ENCODE measurements at regions not wholly inside any gene's neighbourhood (a gene's known extent, or its start where the extent isn't known, plus 50 kb on each side); places are given as distances from the start of the nearest gene placed in this dataset.
"Not testable (repeated sequence)": the region's sequence is repeated elsewhere in the genome, so short reads cannot be mapped to it uniquely, and the experiment has no call there.

DNA sequence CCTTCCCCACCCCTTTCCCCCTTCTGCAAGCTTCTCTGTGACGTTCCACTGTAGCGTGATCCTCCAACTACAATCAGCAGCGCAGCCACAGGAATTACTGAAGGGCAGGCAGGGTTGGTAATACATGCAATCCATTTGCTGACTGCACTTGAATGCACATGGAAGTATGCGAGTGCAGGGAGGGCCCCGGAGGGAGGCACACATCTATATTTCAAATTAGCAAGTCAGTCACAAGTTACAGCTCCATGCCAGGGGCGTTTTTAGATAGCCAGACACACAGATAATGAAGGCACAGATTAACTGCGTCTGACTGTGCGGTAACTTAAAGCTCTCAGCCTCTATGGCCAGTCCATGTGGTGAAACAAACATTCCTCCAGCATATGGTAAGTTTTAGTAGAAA is 209.2 kb upstream of the GATA6 start:
- H3K9me3 ChIP-seq (replicated peaks; ENCODE audit: control insufficient read depth, low read depth, low read length), result no peaks in the 10 kb centered on the region
- H3K27ac ChIP-seq (ENCODE audit: low read length), result no peak overlapping the region
- no peaks in the 10 kb centered on the region for H3K36me3 ChIP-seq (ENCODE audit: control insufficient read depth, insufficient read depth, low read length)
- H3K27me3 ChIP-seq (ENCODE audit: control insufficient read depth, insufficient read depth, low read length), result no peaks in the 10 kb centered on the region
- H3K4me3 ChIP-seq (ENCODE audit: low read length), result no peak overlapping the region
- no peak for DNase-seq
- 40% methylated on average over 2 of the region's 8 CpGs for WGBS (ENCODE audit: insufficient coverage)
- H3K4me1 ChIP-seq (ENCODE audit: control insufficient read depth, insufficient read depth, low read length), result peaks cover 2% of the 10 kb centered on the region

DNA sequence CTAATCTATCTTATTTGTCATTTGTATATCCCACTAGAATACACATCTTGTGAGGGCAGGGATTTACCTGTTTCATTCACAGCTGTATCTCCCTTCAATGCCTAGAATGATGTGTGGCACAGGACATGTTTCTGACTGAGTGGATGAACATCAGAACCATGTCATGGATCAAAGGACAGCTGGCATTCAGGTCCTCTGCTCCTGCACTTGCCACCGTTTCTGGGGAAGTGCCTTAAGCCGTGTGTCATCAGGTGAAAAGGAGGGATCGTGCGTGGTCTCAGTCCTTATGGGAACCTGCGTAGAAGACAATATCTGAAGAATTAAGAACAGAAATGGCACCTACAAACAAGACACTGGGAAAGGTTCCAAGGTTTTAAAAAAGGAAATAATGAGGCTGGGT is 206.1 kb upstream of the GATA6 start:
- Histone ChIP-seq H3K27me3 (ENCODE audit: control insufficient read depth, insufficient read depth, low read length) (no peaks in the 10 kb centered on the region), H3K4me1 (ENCODE audit: control insufficient read depth, insufficient read depth, low read length) (peaks cover 2% of the 10 kb centered on the region), H3K9me3 (replicated peaks; ENCODE audit: control insufficient read depth, low read depth, low read length) (no peaks in the 10 kb centered on the region), H3K4me3 (ENCODE audit: low read length) (no peak overlapping the region), H3K36me3 (ENCODE audit: control insufficient read depth, insufficient read depth, low read length) (no peaks in the 10 kb centered on the region), H3K27ac (ENCODE audit: low read length) (no peak overlapping the region)
- no peak for DNase-seq
- 78% methylated on average over 2 of the region's 5 CpGs for WGBS (ENCODE audit: insufficient coverage)

DNA sequence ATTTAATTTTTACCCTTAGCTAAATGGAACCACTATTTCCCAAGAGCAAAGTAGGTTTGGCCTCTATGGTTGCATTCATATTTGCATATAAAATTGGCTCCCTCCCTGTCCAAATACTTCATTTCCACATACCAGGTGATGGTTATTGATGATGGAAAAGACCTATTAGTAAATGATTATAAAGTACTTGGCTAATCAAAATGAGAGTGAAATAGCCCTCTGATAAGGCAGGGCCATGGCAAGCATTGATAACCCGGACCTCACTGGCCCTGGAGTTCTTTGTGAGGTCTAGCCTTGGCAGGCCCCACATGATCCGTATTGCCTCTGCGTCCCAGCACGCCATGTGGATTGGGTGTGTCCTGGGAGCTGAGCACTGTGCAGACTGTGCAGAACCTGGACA is 201.1 kb upstream of the GATA6 start:
- no peak for DNase-seq
- no peak overlapping the region for H3K27ac ChIP-seq (ENCODE audit: low read length)
- H3K4me3 ChIP-seq (ENCODE audit: low read length), result no peak overlapping the region
- WGBS (ENCODE audit: insufficient coverage), result 91% methylated on average over 4 of the region's 4 CpGs
- no peaks in the 10 kb centered on the region for H3K27me3 ChIP-seq (ENCODE audit: control insufficient read depth, insufficient read depth, low read length)
- H3K4me1 ChIP-seq (ENCODE audit: control insufficient read depth, insufficient read depth, low read length), result no peaks in the 10 kb centered on the region
- H3K9me3 ChIP-seq (replicated peaks; ENCODE audit: control insufficient read depth, low read depth, low read length), result no peaks in the 10 kb centered on the region
- no peaks in the 10 kb centered on the region for H3K36me3 ChIP-seq (ENCODE audit: control insufficient read depth, insufficient read depth, low read length)

DNA sequence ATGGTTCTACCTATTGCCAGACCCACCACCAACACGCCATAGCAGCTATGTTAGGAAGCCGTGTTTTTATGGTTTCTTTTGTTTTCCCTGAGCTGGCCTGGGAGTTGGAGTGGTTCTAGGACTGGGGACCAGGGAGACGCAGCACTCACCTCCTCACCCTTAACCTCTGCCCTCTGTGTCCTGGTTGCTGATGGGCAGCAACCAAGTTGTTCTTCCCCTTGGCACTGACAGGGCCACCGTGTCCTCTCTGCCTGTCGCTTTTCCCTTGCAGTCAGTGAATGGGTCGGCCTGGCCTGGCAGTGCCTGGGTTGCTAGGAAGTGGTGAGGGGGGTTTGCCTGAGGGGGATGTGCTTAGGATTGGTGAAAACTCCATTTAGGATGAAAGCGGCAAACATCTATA is 197.1 kb upstream of the GATA6 start:
- DNase-seq, result no peak
- Histone ChIP-seq H3K36me3 (ENCODE audit: control insufficient read depth, insufficient read depth, low read length) (no peaks in the 10 kb centered on the region), H3K27me3 (ENCODE audit: control insufficient read depth, insufficient read depth, low read length) (no peaks in the 10 kb centered on the region), H3K4me1 (ENCODE audit: control insufficient read depth, insufficient read depth, low read length) (no peaks in the 10 kb centered on the region), H3K4me3 (ENCODE audit: low read length) (no peak overlapping the region), H3K9me3 (replicated peaks; ENCODE audit: control insufficient read depth, low read depth, low read length) (no peaks in the 10 kb centered on the region), H3K27ac (ENCODE audit: low read length) (no peak overlapping the region)
- 40% methylated on average over 1 of the region's 7 CpGs for WGBS (ENCODE audit: insufficient coverage)

DNA sequence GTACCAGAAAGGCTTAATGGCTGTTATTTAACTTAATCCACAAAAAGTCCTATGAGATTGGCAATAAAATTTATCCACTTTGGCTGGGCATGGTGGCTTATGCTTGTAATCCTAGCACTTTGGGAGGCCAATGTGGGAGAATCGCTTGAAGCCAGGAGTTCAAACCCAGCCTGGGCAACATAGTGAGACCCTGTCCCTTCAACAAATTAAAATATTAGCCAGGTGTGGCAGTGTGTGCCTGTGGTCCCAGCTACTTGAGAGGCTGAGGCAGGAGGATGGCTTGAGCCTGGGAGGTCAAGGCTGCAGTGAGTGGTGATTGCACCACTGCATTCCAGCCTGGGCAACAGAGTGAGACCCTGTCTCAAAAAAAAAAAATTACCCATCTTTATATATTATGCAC is 193.4 kb upstream of the GATA6 start:
- H3K4me1 ChIP-seq (ENCODE audit: control insufficient read depth, insufficient read depth, low read length); DNase-seq; H3K27ac ChIP-seq (ENCODE audit: low read length): not testable (repeated sequence)

DNA sequence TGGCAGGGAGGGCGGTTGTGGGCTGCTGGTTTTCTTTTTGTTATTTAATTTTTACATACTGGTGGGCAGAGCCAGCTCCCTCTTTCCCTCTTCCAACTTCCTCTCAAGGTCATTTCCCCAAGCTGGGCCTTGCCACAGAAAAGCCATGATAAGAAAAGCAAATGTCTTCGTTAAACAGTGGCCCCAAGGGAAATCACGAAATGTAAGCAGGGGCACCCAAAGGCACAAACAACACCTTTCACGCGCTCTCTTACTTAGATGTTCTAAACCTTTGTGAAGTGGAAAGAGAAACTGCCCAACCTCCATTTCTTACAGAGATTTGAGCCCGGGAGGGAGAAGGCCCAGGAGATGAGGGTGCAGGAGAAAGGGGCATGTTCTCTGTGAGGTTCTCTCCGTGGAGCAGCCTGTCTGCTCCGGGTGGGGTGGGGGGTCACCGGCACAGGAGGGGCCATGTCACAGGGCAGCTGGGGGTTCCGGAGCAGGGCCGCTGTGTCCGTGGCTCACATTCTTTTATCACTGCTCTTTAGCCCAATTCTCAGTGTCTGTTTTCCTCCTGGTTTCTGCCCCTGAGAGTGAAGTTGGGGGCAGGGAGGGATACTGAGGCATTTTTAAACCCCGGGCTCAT is 190.7 kb upstream of the GATA6 start:
- Histone ChIP-seq H3K36me3 (ENCODE audit: control insufficient read depth, insufficient read depth, low read length) (no peaks in the 10 kb centered on the region), H3K27me3 (ENCODE audit: control insufficient read depth, insufficient read depth, low read length) (no peaks in the 10 kb centered on the region), H3K4me3 (ENCODE audit: low read length) (no peak overlapping the region), H3K4me1 (ENCODE audit: control insufficient read depth, insufficient read depth, low read length) (no peaks in the 10 kb centered on the region), H3K27ac (ENCODE audit: low read length) (no peak overlapping the region), H3K9me3 (replicated peaks; ENCODE audit: control insufficient read depth, low read depth, low read length) (no peaks in the 10 kb centered on the region)
- 0% methylated on average over 3 of the region's 13 CpGs for WGBS (ENCODE audit: insufficient coverage)
- DNase-seq, result no peak

More for the DNA sequence above, 193.4 kb upstream of the GATA6 start:
- H3K27me3 ChIP-seq (ENCODE audit: control insufficient read depth, insufficient read depth, low read length); H3K4me3 ChIP-seq (ENCODE audit: low read length); H3K9me3 ChIP-seq (replicated peaks; ENCODE audit: control insufficient read depth, low read depth, low read length); H3K36me3 ChIP-seq (ENCODE audit: control insufficient read depth, insufficient read depth, low read length): not testable (repeated sequence)
- no CpG with 5 or more reads among the region's 1 CpG for WGBS (ENCODE audit: insufficient coverage)

DNA sequence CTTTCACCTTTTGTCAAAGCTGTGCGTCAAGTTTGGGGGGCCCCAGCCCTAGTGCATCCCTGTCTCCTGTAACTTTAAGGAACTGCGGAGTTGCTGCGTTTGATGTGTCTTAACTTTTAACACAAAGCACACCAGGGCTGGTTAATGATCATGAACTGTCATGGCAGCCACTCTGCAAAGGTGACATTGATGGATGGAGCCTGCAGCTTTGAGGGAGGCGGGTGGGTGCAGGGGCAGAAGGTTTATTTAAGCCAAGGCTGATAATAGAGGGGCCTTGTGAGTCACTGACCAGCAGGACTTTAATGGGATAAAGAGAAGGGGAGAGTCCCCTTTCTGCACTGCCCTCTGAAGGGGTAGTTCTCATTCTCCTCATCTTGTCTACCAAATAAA is 190.2 kb upstream of the GATA6 start:
- H3K9me3 ChIP-seq (replicated peaks; ENCODE audit: control insufficient read depth, low read depth, low read length), result no peaks in the 10 kb centered on the region
- WGBS (ENCODE audit: insufficient coverage), result 75% methylated on average over 2 of the region's 4 CpGs
- H3K4me3 ChIP-seq (ENCODE audit: low read length), result no peak overlapping the region
- no peaks in the 10 kb centered on the region for H3K36me3 ChIP-seq (ENCODE audit: control insufficient read depth, insufficient read depth, low read length)
- H3K4me1 ChIP-seq (ENCODE audit: control insufficient read depth, insufficient read depth, low read length), result no peaks in the 10 kb centered on the region
- H3K27me3 ChIP-seq (ENCODE audit: control insufficient read depth, insufficient read depth, low read length), result no peaks in the 10 kb centered on the region
- DNase-seq, result no peak
- H3K27ac ChIP-seq (ENCODE audit: low read length), result no peak overlapping the region

DNA sequence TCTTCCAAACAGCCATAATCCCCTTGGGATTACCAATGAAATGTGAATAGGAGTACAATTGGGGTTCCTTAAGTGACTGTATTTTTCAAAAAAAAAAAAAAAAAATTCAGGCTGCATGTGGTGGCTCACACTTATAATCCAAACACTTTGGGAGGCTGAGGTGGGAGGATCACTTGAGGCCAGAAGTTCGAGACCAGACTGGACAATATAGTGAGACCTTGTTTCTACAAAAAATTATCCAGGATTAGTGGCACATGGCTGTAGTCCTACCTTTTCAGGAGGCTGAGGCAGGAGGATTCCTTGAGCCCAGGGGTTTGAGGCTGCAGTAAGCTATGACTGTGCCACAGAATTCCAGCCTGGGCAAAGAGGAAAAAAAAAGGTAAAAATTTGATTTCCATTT is 189.6 kb upstream of the GATA6 start:
- no peak for DNase-seq
- WGBS (ENCODE audit: insufficient coverage), result no CpG with 5 or more reads among the region's 1 CpG
- no peak overlapping the region for H3K27ac ChIP-seq (ENCODE audit: low read length)
- H3K36me3 ChIP-seq (ENCODE audit: control insufficient read depth, insufficient read depth, low read length), result no peaks in the 10 kb centered on the region
- H3K4me1 ChIP-seq (ENCODE audit: control insufficient read depth, insufficient read depth, low read length), result no peaks in the 10 kb centered on the region
- no peaks in the 10 kb centered on the region for H3K27me3 ChIP-seq (ENCODE audit: control insufficient read depth, insufficient read depth, low read length)
- H3K4me3 ChIP-seq (ENCODE audit: low read length), result no peak overlapping the region
- no peaks in the 10 kb centered on the region for H3K9me3 ChIP-seq (replicated peaks; ENCODE audit: control insufficient read depth, low read depth, low read length)

DNA sequence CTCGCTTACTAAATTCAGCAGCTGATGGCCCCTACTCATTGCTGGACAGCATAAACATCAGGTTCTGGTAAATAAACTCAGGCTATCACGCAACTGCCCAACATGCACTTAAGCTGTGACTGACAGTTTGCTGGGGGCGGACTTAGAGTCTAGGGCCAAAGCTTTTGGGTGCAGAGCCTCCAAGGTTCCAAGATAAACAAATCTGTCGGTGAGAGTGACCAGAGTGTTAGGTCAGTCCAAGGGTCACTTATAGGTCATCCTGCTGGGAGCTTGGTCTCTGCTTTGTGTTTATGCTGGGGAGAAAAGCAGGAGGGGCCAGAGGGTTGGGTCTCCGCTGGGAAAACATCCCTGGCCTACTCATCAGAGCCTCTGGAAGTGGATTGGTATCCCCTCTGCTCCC is 188.6 kb upstream of the GATA6 start:
- no peaks in the 10 kb centered on the region for H3K9me3 ChIP-seq (replicated peaks; ENCODE audit: control insufficient read depth, low read depth, low read length)
- no peaks in the 10 kb centered on the region for H3K36me3 ChIP-seq (ENCODE audit: control insufficient read depth, insufficient read depth, low read length)
- H3K27me3 ChIP-seq (ENCODE audit: control insufficient read depth, insufficient read depth, low read length), result no peaks in the 10 kb centered on the region
- no peak overlapping the region for H3K4me3 ChIP-seq (ENCODE audit: low read length)
- H3K27ac ChIP-seq (ENCODE audit: low read length), result no peak overlapping the region
- 76% methylated on average over 5 of the region's 5 CpGs for WGBS (ENCODE audit: insufficient coverage)
- no peaks in the 10 kb centered on the region for H3K4me1 ChIP-seq (ENCODE audit: control insufficient read depth, insufficient read depth, low read length)
- DNase-seq, result no peak

DNA sequence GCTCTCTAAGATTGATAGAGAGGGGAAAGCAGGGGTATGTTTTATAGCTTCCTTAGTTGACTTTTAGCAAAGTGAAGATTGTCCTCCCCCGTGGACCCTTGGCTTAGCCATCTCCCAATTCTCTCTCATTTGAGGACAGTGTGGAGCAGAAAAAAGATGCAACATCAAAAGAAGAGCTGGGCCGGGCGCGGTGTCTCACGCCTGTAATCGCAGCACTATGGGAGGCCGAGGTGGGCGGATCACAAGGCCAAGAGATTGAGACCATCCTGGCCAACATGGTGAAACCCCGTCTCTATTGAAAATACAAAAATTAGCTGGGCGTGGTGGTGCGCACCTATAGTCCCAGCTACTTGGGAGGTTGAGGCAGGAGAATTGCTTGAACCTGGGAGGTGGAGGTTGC is 187.9 kb upstream of the GATA6 start:
- not testable (repeated sequence) for H3K27ac ChIP-seq (ENCODE audit: low read length); H3K4me3 ChIP-seq (ENCODE audit: low read length); H3K4me1 ChIP-seq (ENCODE audit: control insufficient read depth, insufficient read depth, low read length); H3K27me3 ChIP-seq (ENCODE audit: control insufficient read depth, insufficient read depth, low read length); DNase-seq; H3K9me3 ChIP-seq (replicated peaks; ENCODE audit: control insufficient read depth, low read depth, low read length); H3K36me3 ChIP-seq (ENCODE audit: control insufficient read depth, insufficient read depth, low read length)
- 72% methylated on average over 8 of the region's 11 CpGs for WGBS (ENCODE audit: insufficient coverage)

DNA sequence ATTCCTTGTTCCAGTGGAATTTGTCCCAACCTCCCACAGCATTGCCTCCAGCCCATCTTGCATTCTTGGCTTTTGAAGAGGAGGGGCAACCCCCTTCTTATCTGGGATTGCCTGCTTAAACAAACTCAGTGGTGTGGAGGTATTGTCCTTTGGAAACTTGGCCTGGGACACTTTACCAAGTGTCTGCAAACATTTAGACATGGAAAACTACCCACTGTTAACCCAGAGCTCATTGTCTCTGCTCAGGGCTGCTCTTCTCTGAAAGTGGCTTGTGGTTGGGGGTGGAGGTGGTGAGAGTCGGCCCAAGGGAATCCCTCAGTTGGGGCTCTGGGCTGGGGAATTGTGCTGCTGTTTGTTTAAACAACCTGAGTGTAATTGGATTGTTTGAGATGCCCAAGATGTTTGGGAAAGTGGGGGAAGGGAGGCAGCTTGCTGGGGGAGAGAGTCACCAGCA is 178.3 kb upstream of the GATA6 start:
- DNase-seq, result no peak
- WGBS (ENCODE audit: insufficient coverage), result 11% methylated on average over 1 of the region's 1 CpG
- H3K27ac ChIP-seq (ENCODE audit: low read length), result no peak overlapping the region

More for the DNA sequence above, 178.3 kb upstream of the GATA6 start:
- Histone ChIP-seq H3K4me1 (ENCODE audit: control insufficient read depth, insufficient read depth, low read length) (no peaks in the 10 kb centered on the region), H3K27me3 (ENCODE audit: control insufficient read depth, insufficient read depth, low read length) (no peaks in the 10 kb centered on the region), H3K36me3 (ENCODE audit: control insufficient read depth, insufficient read depth, low read length) (no peaks in the 10 kb centered on the region), H3K4me3 (ENCODE audit: low read length) (no peak overlapping the region), H3K9me3 (replicated peaks; ENCODE audit: control insufficient read depth, low read depth, low read length) (no peaks in the 10 kb centered on the region)

All from muscle of leg (tissue), 3 donors.